ENCODE measurements at regions not wholly inside any gene's neighbourhood (a gene's known extent, or its start where the extent isn't known, plus 50 kb on each side); places are given as distances from the start of the nearest gene placed in this dataset.

- Histone ChIP-seq H3K9me3 (ENCODE audit: control insufficient read depth, insufficient read depth, low read length) (peaks cover 5% of the 10 kb centered on the region; the same call in 1 of the 2 replicates), H3K36me3 (ENCODE audit: control insufficient read depth, insufficient read depth, low read length) (no peaks in the 10 kb centered on the region; the same call in 1 of the 2 replicates), H3K27me3 (ENCODE audit: control insufficient read depth, insufficient read depth, low read length) (no peaks in the 10 kb centered on the region), H3K27ac (ENCODE audit: low read depth, low read length) (no peak overlapping the region), H3K4me1 (ENCODE audit: control insufficient read depth, insufficient read depth, low read length) (peaks cover 2% of the 10 kb centered on the region; the same call in 1 of the 2 replicates), H3K4me3 (ENCODE audit: low read depth, low read length) (no peak overlapping the region), H3K9ac (ENCODE audit: low read depth, low read length) (no peak overlapping the region)
These were observed 54.0 kb upstream of the ANKRD28 start for GRCh38 chr3:15851735-15852134.

DNA sequence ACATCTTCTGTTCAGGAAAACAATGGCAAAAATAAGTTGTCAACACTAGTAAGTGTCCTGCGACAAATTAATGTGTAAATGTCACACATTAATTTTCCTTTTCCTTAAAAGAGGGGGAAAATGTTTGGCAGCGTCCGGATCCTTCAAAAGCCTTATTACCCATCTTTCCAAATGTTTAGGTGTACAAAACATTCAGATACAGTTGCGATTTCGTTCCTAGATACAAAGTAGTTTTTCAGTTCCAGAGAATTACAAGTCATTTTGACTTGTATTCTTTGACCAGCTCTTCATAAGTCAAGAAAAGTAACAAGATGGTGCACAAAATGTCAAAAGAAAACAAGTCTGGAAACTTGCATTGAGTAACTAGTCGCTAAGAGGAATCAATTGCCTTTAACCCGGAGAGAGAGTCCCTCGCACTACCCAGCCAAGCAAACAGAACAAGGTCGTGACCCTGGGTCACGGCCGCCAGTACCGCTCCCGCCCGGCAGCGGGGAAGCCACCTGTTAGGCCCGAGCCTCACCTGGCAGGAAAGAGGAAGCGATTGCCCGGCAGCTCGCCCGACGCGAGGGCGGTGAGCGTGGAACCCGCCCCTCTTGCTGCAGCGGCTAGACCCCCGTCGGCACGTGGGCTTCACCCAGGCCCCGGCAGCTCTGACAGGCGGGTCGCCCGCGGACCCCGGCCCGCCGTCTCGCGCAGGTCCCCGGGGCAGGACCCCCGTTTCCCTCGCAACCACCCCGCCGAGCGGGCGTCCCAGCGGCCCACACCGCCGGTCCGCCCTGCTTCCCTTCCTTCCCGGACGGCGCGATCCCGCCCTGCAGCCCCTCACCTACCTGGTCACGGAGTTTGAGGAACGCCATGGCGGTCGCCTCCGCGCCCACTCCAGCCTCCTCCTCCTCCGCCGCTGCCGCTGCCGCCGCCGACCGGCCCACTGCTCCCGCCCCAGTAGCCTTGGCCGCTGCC is 61.0 kb upstream of the ANKRD28 start:
- no peaks in the 10 kb centered on the region for H3K27me3 ChIP-seq (ENCODE audit: control insufficient read depth, insufficient read depth, low read length)
- H3K36me3 ChIP-seq (ENCODE audit: control insufficient read depth, insufficient read depth, low read length), result no peaks in the 10 kb centered on the region
- peak overlapping the region; percentile 80 for H3K27ac ChIP-seq (ENCODE audit: low read depth, low read length)
- peak overlapping the region; percentile 80 for H3K9ac ChIP-seq (ENCODE audit: low read depth, low read length)
- peaks cover 11% of the 10 kb centered on the region for H3K4me1 ChIP-seq (ENCODE audit: control insufficient read depth, insufficient read depth, low read length)
- H3K9me3 ChIP-seq (ENCODE audit: control insufficient read depth, insufficient read depth, low read length), result no peaks in the 10 kb centered on the region
- peak overlapping the region; percentile 83 for H3K4me3 ChIP-seq (ENCODE audit: low read depth, low read length)

DNA sequence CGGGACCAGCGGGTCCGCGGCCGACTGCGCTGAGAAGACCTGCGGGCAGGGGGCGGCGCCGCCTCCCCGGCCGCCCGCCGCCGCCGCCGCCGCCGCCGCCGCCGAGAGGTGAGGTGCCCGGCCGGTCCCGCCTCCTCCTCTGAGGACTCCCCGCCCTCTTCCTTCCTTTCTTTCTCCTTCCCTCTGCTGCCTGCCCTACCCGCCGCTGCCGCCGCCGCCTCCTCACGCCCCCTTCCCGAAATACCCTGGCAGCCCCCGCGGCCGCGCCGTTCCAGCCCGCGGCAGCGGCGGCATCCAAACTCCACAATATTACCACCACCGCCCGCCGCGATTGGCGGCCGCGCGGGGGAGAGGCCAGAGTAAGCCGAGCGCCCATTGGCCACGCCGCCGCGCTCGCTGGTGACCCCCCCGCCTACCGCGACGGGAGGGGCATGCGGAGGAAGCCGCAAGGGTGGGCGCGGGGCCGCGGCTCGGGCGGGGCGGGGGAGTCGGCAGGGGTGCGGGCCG is 61.8 kb upstream of the ANKRD28 start:
- no peaks in the 10 kb centered on the region for H3K36me3 ChIP-seq (ENCODE audit: control insufficient read depth, insufficient read depth, low read length)
- H3K4me1 ChIP-seq (ENCODE audit: control insufficient read depth, insufficient read depth, low read length), result peaks cover 11% of the 10 kb centered on the region
- peak overlapping the region; percentile 80 for H3K27ac ChIP-seq (ENCODE audit: low read depth, low read length)
- H3K27me3 ChIP-seq (ENCODE audit: control insufficient read depth, insufficient read depth, low read length), result no peaks in the 10 kb centered on the region
- no peaks in the 10 kb centered on the region for H3K9me3 ChIP-seq (ENCODE audit: control insufficient read depth, insufficient read depth, low read length)
- H3K9ac ChIP-seq (ENCODE audit: low read depth, low read length), result peak overlapping the region; percentile 80; the same call in 1 of the 2 replicates
- peak overlapping the region; percentile 83 for H3K4me3 ChIP-seq (ENCODE audit: low read depth, low read length)

DNA sequence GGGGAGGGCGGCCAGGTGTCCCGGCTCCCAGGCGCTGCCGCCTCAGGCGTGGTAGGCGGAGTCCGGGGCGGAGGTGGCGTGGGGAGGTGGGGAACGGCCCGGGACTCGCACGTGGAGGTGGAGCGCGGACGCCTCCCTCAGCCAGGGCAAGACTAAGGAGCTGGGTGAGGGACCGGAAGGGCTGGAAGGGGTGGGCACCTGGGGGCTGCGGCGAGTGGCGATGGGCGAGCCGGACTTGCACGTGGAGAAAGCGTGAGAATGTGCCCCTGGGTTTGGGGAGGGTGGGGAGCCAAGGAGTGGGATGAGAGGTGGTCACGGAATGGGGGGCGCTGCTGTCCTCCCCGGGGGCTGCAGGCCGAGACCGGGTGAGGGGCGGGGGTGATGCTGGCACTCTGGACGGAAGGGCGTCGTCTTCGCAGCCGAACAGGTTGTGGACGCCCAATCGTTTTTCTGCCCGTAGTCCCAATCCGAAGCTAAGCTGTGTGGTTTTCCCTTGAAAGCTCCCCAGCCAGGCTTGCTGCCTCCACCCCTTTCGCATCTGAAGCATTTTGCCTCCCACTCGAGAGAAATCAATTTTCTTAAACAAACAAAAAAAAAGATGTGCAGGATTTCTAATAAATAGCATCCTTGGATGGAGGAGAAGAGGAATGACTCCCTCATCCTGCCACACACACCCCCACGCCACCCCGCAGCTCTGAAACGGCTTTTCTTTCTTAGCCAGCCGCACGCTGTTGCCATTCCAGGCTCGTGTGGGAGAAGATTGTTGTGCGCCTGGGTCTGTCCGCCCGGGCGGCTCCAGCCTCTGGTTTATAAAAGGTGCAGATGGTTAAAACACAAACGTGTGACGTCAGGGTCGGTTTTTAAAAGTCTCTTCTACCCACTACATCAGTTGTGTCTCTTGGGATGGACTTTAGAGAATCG is 62.5 kb upstream of the ANKRD28 start:
- H3K4me3 ChIP-seq (ENCODE audit: low read depth, low read length), result peak overlapping the region; percentile 83
- H3K27ac ChIP-seq (ENCODE audit: low read depth, low read length), result no peak overlapping the region
- no peaks in the 10 kb centered on the region for H3K36me3 ChIP-seq (ENCODE audit: control insufficient read depth, insufficient read depth, low read length)
- H3K4me1 ChIP-seq (ENCODE audit: control insufficient read depth, insufficient read depth, low read length), result peaks cover 11% of the 10 kb centered on the region
- no peaks in the 10 kb centered on the region for H3K27me3 ChIP-seq (ENCODE audit: control insufficient read depth, insufficient read depth, low read length)
- H3K9me3 ChIP-seq (ENCODE audit: control insufficient read depth, insufficient read depth, low read length), result 0 out of 2 replicates have a peak, but pooled peaks cover 3% of the 10 kb centered on the region
- peak overlapping the region; percentile 35 for H3K9ac ChIP-seq (ENCODE audit: low read depth, low read length)

DNA sequence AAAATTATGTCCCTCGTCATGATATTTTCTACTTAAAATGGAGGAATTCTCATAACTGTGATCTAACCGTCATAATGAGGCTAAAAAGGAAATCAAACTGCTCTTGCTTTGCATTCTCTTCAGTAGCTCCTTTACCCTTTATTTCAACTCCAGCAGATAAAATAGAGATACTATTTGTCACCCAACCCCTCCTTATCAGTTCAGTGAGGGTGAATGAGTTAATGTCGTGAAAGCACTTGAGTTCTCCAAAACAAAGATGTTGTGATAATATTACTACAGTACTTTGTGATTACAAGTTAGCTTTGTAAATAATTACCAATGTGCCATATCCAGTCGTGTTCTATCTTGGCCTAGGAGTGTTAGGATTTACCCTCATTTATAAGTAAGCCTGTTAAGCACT is 63.4 kb upstream of the ANKRD28 start:
- no peak overlapping the region for H3K27ac ChIP-seq (ENCODE audit: low read depth, low read length)
- H3K9me3 ChIP-seq (ENCODE audit: control insufficient read depth, insufficient read depth, low read length), result 0 out of 2 replicates have a peak, but pooled peaks cover 6% of the 10 kb centered on the region
- H3K4me1 ChIP-seq (ENCODE audit: control insufficient read depth, insufficient read depth, low read length), result peaks cover 11% of the 10 kb centered on the region
- no peaks in the 10 kb centered on the region for H3K36me3 ChIP-seq (ENCODE audit: control insufficient read depth, insufficient read depth, low read length)
- H3K27me3 ChIP-seq (ENCODE audit: control insufficient read depth, insufficient read depth, low read length), result no peaks in the 10 kb centered on the region
- H3K4me3 ChIP-seq (ENCODE audit: low read depth, low read length), result peak overlapping the region; percentile 83; the same call in 1 of the 2 replicates
- H3K9ac ChIP-seq (ENCODE audit: low read depth, low read length), result no peak overlapping the region

- H3K27ac ChIP-seq (ENCODE audit: low read depth, low read length), result no peak overlapping the region
- H3K36me3 ChIP-seq (ENCODE audit: control insufficient read depth, insufficient read depth, low read length), result no peaks in the 10 kb centered on the region
- no peak overlapping the region for H3K9ac ChIP-seq (ENCODE audit: low read depth, low read length)
- peaks cover 4% of the 10 kb centered on the region; the same call in 1 of the 2 replicates for H3K9me3 ChIP-seq (ENCODE audit: control insufficient read depth, insufficient read depth, low read length)
- no peaks in the 10 kb centered on the region for H3K27me3 ChIP-seq (ENCODE audit: control insufficient read depth, insufficient read depth, low read length)
- H3K4me1 ChIP-seq (ENCODE audit: control insufficient read depth, insufficient read depth, low read length), result no peaks in the 10 kb centered on the region
- no peak overlapping the region for H3K4me3 ChIP-seq (ENCODE audit: low read depth, low read length)
These were observed 75.0 kb upstream of the ANKRD28 start for GRCh38 chr3:15872807-15873206.

DNA sequence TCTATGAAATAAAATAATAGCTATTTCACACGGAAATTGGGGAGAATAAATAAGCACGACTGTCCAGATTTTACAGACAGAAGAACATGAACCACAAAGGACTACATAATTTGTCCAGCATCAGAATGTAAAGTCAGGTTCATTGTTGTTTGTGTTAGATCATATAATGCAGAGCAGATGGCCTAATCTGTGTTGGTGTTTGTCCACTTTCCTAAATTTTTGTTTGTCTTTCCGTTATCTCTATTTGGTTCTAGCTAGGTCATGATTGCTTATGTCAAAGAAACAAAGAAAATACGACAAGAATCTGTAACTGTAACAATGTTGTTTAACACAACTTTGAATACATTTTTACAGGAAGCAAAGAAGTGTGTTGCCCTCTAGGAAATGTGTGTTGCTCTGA is 75.6 kb upstream of the ANKRD28 start:
- Histone ChIP-seq H3K9me3 (ENCODE audit: control insufficient read depth, insufficient read depth, low read length) (peaks cover 4% of the 10 kb centered on the region; the same call in 1 of the 2 replicates), H3K27ac (ENCODE audit: low read depth, low read length) (no peak overlapping the region), H3K4me3 (ENCODE audit: low read depth, low read length) (no peak overlapping the region), H3K36me3 (ENCODE audit: control insufficient read depth, insufficient read depth, low read length) (no peaks in the 10 kb centered on the region), H3K27me3 (ENCODE audit: control insufficient read depth, insufficient read depth, low read length) (no peaks in the 10 kb centered on the region), H3K9ac (ENCODE audit: low read depth, low read length) (no peak overlapping the region), H3K4me1 (ENCODE audit: control insufficient read depth, insufficient read depth, low read length) (no peaks in the 10 kb centered on the region)

- H3K36me3 ChIP-seq (ENCODE audit: control insufficient read depth, insufficient read depth, low read length), result no peaks in the 10 kb centered on the region
These were observed 77.4 kb upstream of the ANKRD28 start for GRCh38 chr3:15875016-15875689.

DNA sequence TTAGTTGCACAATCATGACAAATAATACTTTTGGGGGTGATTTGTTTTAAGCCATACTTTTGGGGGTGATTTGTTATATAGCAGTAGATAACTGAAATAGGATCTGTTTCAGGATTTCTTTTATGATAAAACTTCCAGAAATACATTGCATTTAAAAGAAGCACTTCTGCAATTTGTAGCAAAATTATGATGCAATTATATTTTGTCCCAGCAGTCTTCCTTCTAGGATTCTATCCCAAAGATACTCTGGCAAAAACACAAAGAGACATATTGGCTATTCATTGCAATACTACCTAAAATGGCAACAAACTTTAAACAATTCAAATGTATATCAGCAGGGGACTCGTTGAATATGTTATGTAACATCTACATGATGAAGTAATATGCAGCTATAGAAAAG is 78.9 kb upstream of the ANKRD28 start:
- H3K36me3 ChIP-seq (ENCODE audit: control insufficient read depth, insufficient read depth, low read length), result no peaks in the 10 kb centered on the region
- H3K4me3 ChIP-seq (ENCODE audit: low read depth, low read length), result no peak overlapping the region
- no peak overlapping the region for H3K9ac ChIP-seq (ENCODE audit: low read depth, low read length)
- no peaks in the 10 kb centered on the region for H3K4me1 ChIP-seq (ENCODE audit: control insufficient read depth, insufficient read depth, low read length)
- no peak overlapping the region for H3K27ac ChIP-seq (ENCODE audit: low read depth, low read length)
- no peaks in the 10 kb centered on the region for H3K27me3 ChIP-seq (ENCODE audit: control insufficient read depth, insufficient read depth, low read length)
- H3K9me3 ChIP-seq (ENCODE audit: control insufficient read depth, insufficient read depth, low read length), result peaks cover under 1% of the 10 kb centered on the region; the same call in 1 of the 2 replicates

More at GRCh38 chr3:15875016-15875689, 77.4 kb upstream of the ANKRD28 start:
- H3K9ac ChIP-seq (ENCODE audit: low read depth, low read length), result no peak overlapping the region
- H3K4me1 ChIP-seq (ENCODE audit: control insufficient read depth, insufficient read depth, low read length), result no peaks in the 10 kb centered on the region
- no peaks in the 10 kb centered on the region for H3K27me3 ChIP-seq (ENCODE audit: control insufficient read depth, insufficient read depth, low read length)
- no peak overlapping the region for H3K4me3 ChIP-seq (ENCODE audit: low read depth, low read length)
- H3K27ac ChIP-seq (ENCODE audit: low read depth, low read length), result no peak overlapping the region
- H3K9me3 ChIP-seq (ENCODE audit: control insufficient read depth, insufficient read depth, low read length), result peaks cover 4% of the 10 kb centered on the region; the same call in 1 of the 2 replicates

GRCh38 chr3:15877813-15878212 is 80.0 kb upstream of the ANKRD28 start:
- H3K9ac ChIP-seq (ENCODE audit: low read depth, low read length), result no peak overlapping the region
- no peaks in the 10 kb centered on the region for H3K9me3 ChIP-seq (ENCODE audit: control insufficient read depth, insufficient read depth, low read length)
- H3K4me1 ChIP-seq (ENCODE audit: control insufficient read depth, insufficient read depth, low read length), result peaks cover 5% of the 10 kb centered on the region; the same call in 1 of the 2 replicates
- no peak overlapping the region for H3K4me3 ChIP-seq (ENCODE audit: low read depth, low read length)
- no peaks in the 10 kb centered on the region for H3K27me3 ChIP-seq (ENCODE audit: control insufficient read depth, insufficient read depth, low read length)
- H3K27ac ChIP-seq (ENCODE audit: low read depth, low read length), result no peak overlapping the region
- no peaks in the 10 kb centered on the region for H3K36me3 ChIP-seq (ENCODE audit: control insufficient read depth, insufficient read depth, low read length)

All from HUES48 (cell line).